K562 (cell line): ENCODE measurements at regions not wholly inside any gene's neighbourhood (a gene's known extent, or its start where the extent isn't known, plus 50 kb on each side); places are given as distances from the start of the nearest gene placed in this dataset.

Source experiments
- ATAC-seq: fragments of 200-7000 bp; cut with Tn5 transposase; 3 replicates; pipeline ENCODE4 v1.9.1; 2020; ENCODE audit warnings: moderate library complexity
- BruUV-seq: library from RNA; stranded (reverse); fragments of 400-500 nt; replicated peaks from 2 replicates; lab custom pipeline; 2021; lab: Mats Ljungman, UMichigan
- CTCF ChIA-PET: fragments of 300-600 bp; formaldehyde crosslinking; extraction: SDS; loops from one replicate; lab custom pipeline; 2021; ENCODE audit warnings: low intra/inter-chr PET ratio; lab: Yijun Ruan, JAX
- POLR2A ChIA-PET: fragments of 300-600, 350-650 bp; sonication (Branson Sonifier 250); formaldehyde crosslinking; extraction: SDS; loops from one replicate; lab custom pipeline; 2021; ENCODE audit warnings: antibody characterized with exemption, inconsistent platforms; lab: Yijun Ruan, JAX
- DNase-seq, 4 experiments: peaks; one replicate each; pipeline versions ENCODE4 v3.0.0 to v3.0.0-alpha.2; 2011 to 2018; ENCODE audit warnings: low spot score in 3 of 4, mixed read lengths in 3 of 4; ENCODE audit errors: extremely low read depth in 1 of 4
- FAIRE-seq: peaks from 2 replicates; lab custom pipeline; 2011; peaks lifted over from hg19 to GRCh38; lab: Jason Lieb, UNC
- H2AFZ ChIP-seq: 2 replicates; pipeline ENCODE4 v1.6.0; 2011; ENCODE audit warnings: low read depth, low read length, control low read depth, inconsistent platforms
- H3K27ac ChIP-seq: fragments of 200-600 bp; 3 replicates; pipeline ENCODE4 v1.8.0; 2011; ENCODE audit warnings: low read depth, mild to moderate bottlenecking, control low read depth, inconsistent platforms, low read length, moderate library complexity, mixed read lengths; ENCODE audit errors: extremely low read depth
- H3K27me3 ChIP-seq, 2 experiments: fragments of 300-600 bp in 1 of 2; 2 replicates in 1 of 2; 3 replicates in 1 of 2; pipeline versions ENCODE4 v1.6.0 to v1.8.0; 2011; ENCODE audit warnings: inconsistent platforms in 2 of 2, low read length in 2 of 2, mild to moderate bottlenecking in 1 of 2, mixed read lengths in 1 of 2, moderate library complexity in 1 of 2; ENCODE audit not compliant: control insufficient read depth in 2 of 2, insufficient read depth in 2 of 2
- H3K36me3 ChIP-seq: fragments of 300-600 bp; 3 replicates; pipeline ENCODE4 v1.8.0; 2011; ENCODE audit warnings: mild to moderate bottlenecking, low read length, inconsistent platforms; ENCODE audit not compliant: control insufficient read depth, insufficient read depth
- H3K4me1 ChIP-seq, 2 experiments: fragments of 200-600 bp in 1 of 2; replicated peaks in 1 of 2; 2 replicates in 1 of 2; 3 replicates in 1 of 2; pipeline versions ENCODE4 v1.5.1 to v1.8.0; 2011; ENCODE audit warnings: inconsistent platforms in 2 of 2, low read length in 2 of 2, mild to moderate bottlenecking in 1 of 2, mixed read lengths in 1 of 2, moderate library complexity in 1 of 2; ENCODE audit not compliant: control insufficient read depth in 2 of 2, insufficient read depth in 2 of 2
- H3K4me2 ChIP-seq: 2 replicates; pipeline ENCODE4 v1.6.1; 2011; ENCODE audit warnings: low read length, control low read depth, inconsistent platforms, mixed read lengths; ENCODE audit not compliant: insufficient read depth
- H3K4me3 ChIP-seq: fragments of 200-600 bp; sonication (generic), shearing (Covaris generic); 2 replicates; pipeline ENCODE4 v1.5.1; 2016; ENCODE audit warnings: control low read depth, inconsistent platforms
- H3K79me2 ChIP-seq: fragments of 200-600 bp; 3 replicates; pipeline ENCODE4 v1.8.0; 2011; ENCODE audit warnings: low read length, inconsistent platforms; ENCODE audit not compliant: control insufficient read depth, insufficient read depth
- H3K9ac ChIP-seq, 2 experiments: 2 replicates each; pipeline versions ENCODE4 v1.6.0 to v1.6.1; 2011; ENCODE audit warnings: low read depth in 2 of 2, low read length in 2 of 2, control low read depth in 1 of 2, inconsistent platforms in 1 of 2, mild to moderate bottlenecking in 1 of 2, mixed read lengths in 1 of 2; ENCODE audit not compliant: insufficient read depth in 1 of 2
- H3K9me1 ChIP-seq: one replicate; pipeline ENCODE4 v1.6.0; 2011; ENCODE audit warnings: inconsistent platforms, mild to moderate bottlenecking, low read length, moderate library complexity; ENCODE audit not compliant: control insufficient read depth, insufficient read depth
- H3K9me3 ChIP-seq: replicated peaks from 2 replicates; pipeline ENCODE4 v1.5.1; 2011; ENCODE audit warnings: low read depth, low read length, inconsistent platforms; ENCODE audit not compliant: control insufficient read depth, insufficient read depth
- H4K20me1 ChIP-seq: replicated peaks from 2 replicates; pipeline ENCODE4 v1.6.1; 2011; ENCODE audit warnings: low read length, inconsistent platforms, mixed read lengths; ENCODE audit not compliant: control insufficient read depth, insufficient read depth
- DIDO1 ChIP-seq: fragments of 450-650 bp; IDR thresholded peaks from 2 replicates; pipeline ENCODE4 v1.6.1; 2016; ENCODE audit warnings: low read depth, missing biosample characterization, missing genetic modification characterization
- ETV5 ChIP-seq: sonication (generic); formaldehyde crosslinking; IDR thresholded peaks from 2 replicates; pipeline ENCODE4 v1.4.0; 2020; ENCODE audit warnings: low read depth, mild to moderate bottlenecking, missing genetic modification reagents
- GABPA ChIP-seq: fragments of 200-800 bp; sonication (Bioruptor generic); conservative IDR thresholded peaks from 2 replicates; pipeline ENCODE4 v1.6.1; 2016; ENCODE audit warnings: low read depth, missing genetic modification characterization, missing compliant biosample characterization
- NR2C1 ChIP-seq, 2 experiments: fragments of 450-650 bp; IDR thresholded peaks; 2 replicates each; pipeline ENCODE4 v1.6.1; 2017; ENCODE audit warnings: mild to moderate bottlenecking in 2 of 2, antibody characterized with exemption in 1 of 2, inconsistent platforms in 1 of 2, missing compliant biosample characterization in 1 of 2, missing genetic modification characterization in 1 of 2
- TSC22D4 ChIP-seq: fragments of 450-650 bp; IDR thresholded peaks from 2 replicates; pipeline ENCODE4 v1.6.1; 2016; ENCODE audit warnings: missing genetic modification characterization, missing biosample characterization, control low read depth
- ZNF224 ChIP-seq: sonication (generic); formaldehyde crosslinking; IDR thresholded peaks from 2 replicates; pipeline ENCODE4 v1.8.0; 2022; ENCODE audit warnings: mild to moderate bottlenecking, missing genetic modification reagents
- WGBS: fragments of 100-300 bp; shearing (Covaris generic); methylation state at CpG from one replicate; pipeline ENCODE4 v1.1.6; 2016; ENCODE audit warnings: low coverage, mixed read lengths; ENCODE audit not compliant: insufficient coverage; ENCODE audit errors: missing lambda C conversion rate; 5-methylcytosine and 5-hydroxymethylcytosine counted together
- in situ Hi-C: fragments of 300-500 bp; cut with MboI; formaldehyde crosslinking; loops from 4 replicates; pipeline ENCODE4 v1.15.0; 2018; ENCODE audit warnings: inconsistent platforms, mixed read lengths
- intact Hi-C: fragments of 100-400 bp; cut with micrococcal nuclease; formaldehyde crosslinking; loops from 2 replicates; pipeline ENCODE4 v1.14.2; 2022

- intact Hi-C loops = no loop called here
- no peak for DNase-seq
- no peaks in the 10 kb centered on the region for H3K4me1 ChIP-seq
- POLR2A ChIA-PET = no interaction called here
- TF ChIP-seq GABPA (tag) (peak; percentile 57), TSC22D4 (no peak)
- TF ChIP-seq, all 486 proteins: peak for 1
- Histone ChIP-seq H3K9me1 (no peaks in the 10 kb centered on the region), H3K36me3 (no peaks in the 10 kb centered on the region), H3K27me3 (no peaks in the 10 kb centered on the region), H3K79me2 (no peaks in the 10 kb centered on the region), H3K4me2 (no peak overlapping the region), H2AFZ (no peak overlapping the region), H3K4me3 (no peak overlapping the region), H4K20me1 (no peaks in the 10 kb centered on the region), H3K27ac (no peak overlapping the region), H3K9me3 (no peaks in the 10 kb centered on the region), H3K9ac (no peak overlapping the region)
- CTCF ChIA-PET = no interaction called here
- in situ Hi-C loops = no loop called here
- no TSS peak for BruUV-seq
- FAIRE-seq = no peak
- WGBS = 5% methylated on average over 4 of the region's 4 CpGs
- ATAC-seq = no peak
Observed at GRCh38 chr19:30880551-30880950, 468.7 kb downstream of the TSHZ3 start.

- no peaks in the 10 kb centered on the region for H3K36me3 ChIP-seq
- DNase-seq (no peak), FAIRE-seq (no peak), ATAC-seq (no peak)
- POLR2A ChIA-PET = interaction anchor here (0.7 kb wide), 1 partner anchor 27 kb away, joined by 3 read pairs; no protein-coding TSS in a partner anchor
- no peaks in the 10 kb centered on the region for H3K79me2 ChIP-seq
- no TSS peak for BruUV-seq
- no peaks in the 10 kb centered on the region for H3K9me1 ChIP-seq
- in situ Hi-C loops (no loop called here), intact Hi-C loops (no loop called here)
- H3K4me2 ChIP-seq = no peak overlapping the region
- H3K4me3 ChIP-seq = no peak overlapping the region
- no peaks in the 10 kb centered on the region for H4K20me1 ChIP-seq
- CTCF ChIA-PET = no interaction called here
- 0% methylated on average over 4 of the region's 4 CpGs for WGBS
- H2AFZ ChIP-seq = no peak overlapping the region
- no peaks in the 10 kb centered on the region for H3K27me3 ChIP-seq
- H3K27ac ChIP-seq = no peak overlapping the region
- no peaks in the 10 kb centered on the region for H3K9me3 ChIP-seq
- no peak overlapping the region for H3K9ac ChIP-seq
- H3K4me1 ChIP-seq = no peaks in the 10 kb centered on the region
- TF ChIP-seq ZNF224 (CRISPR knock-in tag) = no peak
- TF ChIP-seq ETV5 (CRISPR knock-in tag) = no peak
- no peak for TF ChIP-seq DIDO1 (tag)
- no peak for TF ChIP-seq NR2C1 (IDR thresholded peaks at IDR 0.05)
- TF ChIP-seq NR2C1 (tag; IDR thresholded peaks at IDR 0.05) = no peak
Observed at GRCh38 chr19:30880151-30880550, 469.1 kb downstream of the TSHZ3 start.
